Esophagus muscularis mucosa (tissue), 4 donors: ENCODE measurements at regions not wholly inside any gene's neighbourhood (a gene's known extent, or its start where the extent isn't known, plus 50 kb on each side); places are given as distances from the start of the nearest gene placed in this dataset.

Experiments used
- CTCF ChIP-seq, 3 experiments: fragments of 200-600 bp in 2 of 3; fragments of 450-650 bp in 1 of 3; sonication (generic) in 2 of 3; IDR thresholded peaks; one replicate each; pipeline ENCODE4 v1.5.1; 2017 to 2019; ENCODE audit warnings: antibody characterized with exemption in 3 of 3, mild to moderate bottlenecking in 2 of 3, moderate library complexity in 1 of 3
- EP300 ChIP-seq: sonication (generic); formaldehyde crosslinking; IDR thresholded peaks from one replicate; pipeline ENCODE4 v1.6.1; 2017; ENCODE audit warnings: antibody characterized with exemption
- POLR2A ChIP-seq: fragments of 450-650 bp; IDR thresholded peaks from one replicate; pipeline ENCODE4 v1.6.1; 2017; ENCODE audit warnings: antibody characterized with exemption, moderate library complexity, mild to moderate bottlenecking, low read depth
- POLR2AphosphoS5 ChIP-seq, 2 donors: sonication (generic); formaldehyde crosslinking; IDR thresholded peaks; one replicate each; pipeline ENCODE4 v1.6.1; 2017; ENCODE audit warnings: antibody characterized with exemption in 2 of 2

DNA sequence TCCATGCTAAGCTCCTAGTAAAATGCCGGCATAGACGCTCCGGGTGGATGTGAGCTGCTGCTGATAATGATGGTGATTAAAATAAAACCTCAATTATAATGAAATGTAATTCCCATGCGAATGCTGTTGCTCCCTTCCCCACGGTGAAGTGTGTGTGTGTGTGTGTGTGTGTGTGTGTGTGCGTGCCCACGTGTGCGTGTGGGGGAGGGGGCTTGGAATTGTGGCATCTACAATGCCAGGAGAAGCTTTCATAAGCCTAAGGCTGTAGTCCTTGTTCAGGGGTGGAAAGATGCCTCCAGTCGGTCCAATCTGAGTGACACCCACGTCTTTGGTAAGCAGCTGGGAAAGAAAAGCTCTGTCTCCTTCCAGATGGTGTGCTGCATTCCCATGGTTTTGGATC is 137.9 kb downstream of the CDH26 start:
- TF ChIP-seq CTCF (IDR thresholded peaks at IDR 0.05), result no peak
- TF ChIP-seq POLR2A, result no peak
- no peak for TF ChIP-seq EP300
- no peak for TF ChIP-seq POLR2AphosphoS5 (IDR thresholded peaks at IDR 0.05)
